NCI-H1694 treated with DMSO at 0.1 percent for 48 hours (cell line): ENCODE measurements at regions not wholly inside any gene's neighbourhood (a gene's known extent, or its start where the extent isn't known, plus 50 kb on each side); places are given as distances from the start of the nearest gene placed in this dataset.

ENCODE experiments used
- DNase-seq: peaks from one replicate; lab custom pipeline; 2025; lab: John Stamatoyannopoulos, UW

DNA sequence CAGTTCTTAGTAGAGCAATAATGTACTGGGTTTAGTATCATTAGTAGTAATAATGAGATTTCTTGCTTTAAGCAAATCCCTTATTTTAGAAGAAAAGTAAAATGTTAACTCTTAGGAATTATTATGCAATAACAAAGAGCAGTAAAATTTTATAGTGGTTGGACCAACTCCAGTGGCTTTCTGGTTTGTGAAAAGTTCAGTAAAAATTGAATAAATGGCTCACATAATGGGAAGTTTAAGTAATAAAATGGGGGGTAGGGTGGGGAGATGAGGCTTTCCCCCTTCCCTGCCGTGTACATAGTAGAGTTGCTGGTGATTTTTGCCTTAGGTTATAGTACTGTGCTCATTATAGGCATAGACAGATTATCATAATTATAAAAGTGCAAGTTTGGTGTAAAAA is 250.5 kb upstream of the ATP2B1 start:
- DNase-seq, result no peak

DNA sequence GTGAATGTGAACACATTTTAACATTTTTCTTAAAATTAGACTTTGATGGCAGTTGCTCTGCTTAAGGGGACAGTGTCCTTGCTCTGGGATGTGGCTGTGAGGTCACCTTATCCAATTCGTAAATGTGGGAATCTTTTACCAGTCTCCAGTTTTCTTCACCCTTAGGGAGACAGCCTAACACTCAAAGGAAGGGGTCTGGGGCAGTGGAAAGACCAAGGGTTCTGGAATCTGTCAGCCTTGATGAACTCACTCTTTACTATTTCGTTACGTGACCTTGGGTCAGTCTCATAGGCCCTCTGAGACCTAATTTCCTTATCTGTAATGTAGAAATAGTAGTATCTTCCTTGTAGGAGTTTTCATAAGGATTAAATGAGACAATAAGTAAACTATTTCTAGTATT is 245.6 kb upstream of the ATP2B1 start:
- no peak for DNase-seq

DNA sequence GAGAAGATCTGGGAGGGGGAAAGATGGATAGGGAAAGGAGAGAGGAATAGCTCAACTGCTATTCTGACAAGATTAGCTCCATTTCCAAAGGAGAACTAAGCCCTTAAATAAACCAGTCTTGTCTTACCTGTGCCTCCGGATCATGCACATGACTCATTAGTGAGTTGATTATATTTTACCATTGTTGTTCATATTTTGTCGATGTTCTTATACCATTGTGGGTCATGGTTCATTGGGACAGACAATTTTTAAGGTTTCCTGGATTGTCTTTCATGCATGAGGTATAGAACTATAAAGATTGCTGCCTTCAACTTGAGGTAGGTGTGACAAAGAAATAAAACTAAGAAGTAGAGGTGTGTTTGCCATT is 243.0 kb upstream of the ATP2B1 start:
- DNase-seq, result no peak

DNA sequence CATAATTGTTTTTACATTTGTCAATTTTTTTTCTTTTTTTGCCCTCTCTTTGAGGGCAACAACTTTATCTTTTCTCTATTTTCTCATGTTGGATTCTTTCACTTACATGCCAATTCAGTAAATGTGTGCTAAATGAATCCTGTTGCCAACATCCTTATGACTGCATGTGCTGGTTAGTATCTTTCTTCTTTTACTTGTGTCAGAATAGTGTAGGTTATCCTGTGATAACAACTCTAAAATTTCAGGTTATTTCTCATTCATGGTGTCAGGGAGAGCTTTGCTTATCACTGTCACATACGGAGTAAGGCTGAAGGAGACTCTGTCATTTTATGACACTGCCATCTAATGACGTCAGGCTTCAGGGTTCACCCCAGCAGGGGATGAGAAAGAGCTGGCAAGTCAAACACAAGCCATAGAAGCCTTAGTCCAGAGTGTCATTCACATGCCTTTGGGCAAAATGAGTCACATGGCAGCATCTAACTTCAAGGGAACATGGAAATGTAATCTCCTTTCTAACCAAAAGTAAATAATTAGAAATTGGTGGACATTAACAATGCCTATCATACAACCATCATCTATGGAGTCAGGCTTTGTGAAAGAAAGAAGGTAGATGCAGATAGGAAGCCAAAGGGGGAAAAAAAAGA is 242.5 kb upstream of the ATP2B1 start:
- DNase-seq, result no peak

DNA sequence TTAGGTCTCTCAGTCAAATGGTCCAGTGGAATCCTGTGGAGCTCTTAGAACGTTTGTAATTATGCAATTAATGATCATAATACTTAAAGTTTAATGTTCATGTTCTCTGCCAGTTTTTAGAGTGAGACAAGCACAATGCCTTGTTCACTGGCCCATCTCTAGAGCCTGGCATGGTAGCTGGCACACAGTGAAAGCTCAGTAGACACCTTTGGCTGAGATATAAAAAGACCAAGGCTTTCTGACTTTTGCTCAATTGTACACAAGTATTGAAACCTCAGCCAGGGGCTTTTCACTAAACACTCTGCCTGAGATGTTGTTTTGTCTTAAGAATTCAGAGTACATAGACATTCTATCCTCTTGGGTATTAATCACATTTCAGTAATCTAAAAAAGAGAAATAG is 241.8 kb upstream of the ATP2B1 start:
- no peak for DNase-seq

DNA sequence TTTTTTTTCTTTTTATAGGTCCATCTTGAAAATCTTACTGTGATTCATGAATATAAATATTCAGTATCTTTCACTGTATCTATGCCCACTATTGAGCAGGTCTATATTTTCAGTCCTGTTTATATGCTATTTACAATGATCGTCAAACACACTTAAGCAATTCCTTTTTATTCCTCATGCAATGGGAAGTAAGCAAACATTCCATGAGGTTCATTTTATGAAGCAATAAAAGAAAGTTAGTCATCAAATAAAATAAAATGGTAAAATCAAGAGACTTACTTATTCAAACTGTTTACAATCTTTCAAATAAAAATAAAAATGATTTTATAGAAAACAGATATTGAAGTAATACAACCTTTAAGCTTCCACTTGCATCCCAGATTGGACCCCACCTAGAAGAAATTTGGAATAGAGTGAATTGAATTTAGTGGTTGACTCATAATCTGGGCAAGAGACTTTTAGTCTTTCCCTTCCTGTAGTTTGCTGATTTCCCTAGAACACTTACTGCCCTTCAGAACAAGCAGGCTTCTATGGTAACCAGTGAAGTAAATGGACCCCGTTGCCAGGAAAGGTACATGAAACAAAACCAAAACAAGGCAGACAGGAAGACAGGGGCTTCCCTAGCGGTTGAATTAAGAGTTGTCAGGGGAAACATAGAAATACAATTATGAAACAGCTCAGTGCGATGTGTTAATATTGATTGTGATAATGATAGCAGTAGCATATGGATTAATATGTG is 241.0 kb upstream of the ATP2B1 start:
- DNase-seq, result no peak

DNA sequence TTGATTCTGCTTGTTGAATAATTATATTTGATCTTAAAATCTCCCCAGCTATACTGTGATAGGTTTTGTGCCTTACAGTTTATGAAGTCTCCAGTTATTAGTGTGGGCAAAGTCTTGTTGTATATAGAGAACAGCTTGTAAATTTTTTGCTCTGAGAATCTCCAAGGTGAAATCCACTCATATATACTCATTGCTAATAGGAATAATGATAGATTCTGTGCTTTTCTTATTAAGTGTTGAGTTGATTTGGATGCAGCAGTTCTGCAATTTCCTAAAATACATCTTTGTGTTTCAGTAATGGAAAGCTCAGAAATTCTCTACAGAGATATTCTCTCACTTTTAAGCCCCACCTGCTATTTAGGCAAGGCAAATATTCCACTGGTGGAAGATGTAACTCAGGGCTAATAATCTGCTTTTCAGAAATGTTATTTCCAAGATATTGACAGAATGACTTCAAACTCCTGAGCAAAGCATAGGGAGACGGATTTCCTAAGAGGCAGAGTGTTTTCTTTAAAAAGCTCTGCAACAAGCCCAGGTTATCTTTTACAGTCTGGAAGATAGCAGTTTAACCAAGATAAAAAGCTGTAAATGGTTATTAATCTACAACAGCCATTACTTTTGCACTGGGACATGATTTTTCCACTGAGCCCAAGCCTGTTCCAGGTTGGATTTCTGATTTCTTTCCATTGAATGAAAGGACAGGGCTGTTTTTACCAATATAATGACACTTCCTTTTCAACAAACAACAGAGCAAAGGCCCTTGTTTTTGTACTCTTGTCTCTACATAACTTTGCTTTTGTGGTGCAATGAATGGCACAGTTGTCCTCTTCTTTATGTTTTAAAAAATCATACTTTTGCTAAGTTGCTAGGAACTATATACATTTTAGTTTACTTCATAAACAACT is 239.9 kb upstream of the ATP2B1 start:
- DNase-seq, result no peak

DNA sequence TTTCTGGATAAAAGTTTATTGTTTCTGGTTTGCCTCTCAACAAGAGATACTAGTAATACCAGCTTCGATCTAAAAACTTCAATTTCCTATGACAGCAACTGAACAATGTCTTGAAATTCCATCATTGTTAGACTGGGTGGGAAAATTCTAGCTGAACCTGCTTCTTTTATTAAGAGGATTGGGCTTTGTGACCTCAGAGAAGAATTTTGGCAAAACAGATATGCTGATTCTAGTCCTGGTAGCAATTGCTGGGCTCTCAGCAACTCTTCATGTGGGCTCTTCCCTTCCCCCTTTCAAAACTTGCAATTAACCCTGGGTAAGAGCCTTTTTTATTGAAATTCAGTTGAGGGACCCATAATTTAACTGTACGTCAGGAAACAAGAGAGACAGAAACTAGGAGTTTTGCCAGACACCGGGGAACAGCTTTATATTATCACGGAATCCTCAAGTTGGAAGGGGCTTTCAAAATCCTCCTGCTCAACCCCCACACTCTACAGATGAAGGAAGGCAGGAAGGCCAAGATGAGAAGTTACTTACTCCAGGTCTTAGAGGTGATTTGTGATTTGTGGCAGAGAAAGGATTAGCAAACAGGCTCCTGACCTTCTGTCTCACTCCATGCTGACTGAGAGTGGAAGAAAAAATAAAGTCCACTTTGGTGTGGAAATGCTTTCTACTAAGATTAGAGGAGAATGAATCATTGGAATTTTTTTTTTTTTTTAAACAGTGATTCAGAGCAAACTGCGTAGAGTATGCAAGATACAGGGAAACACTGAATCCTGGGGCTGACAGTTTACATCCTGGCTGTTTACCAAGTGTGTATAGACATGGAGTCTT is 239.0 kb upstream of the ATP2B1 start:
- no peak for DNase-seq

DNA sequence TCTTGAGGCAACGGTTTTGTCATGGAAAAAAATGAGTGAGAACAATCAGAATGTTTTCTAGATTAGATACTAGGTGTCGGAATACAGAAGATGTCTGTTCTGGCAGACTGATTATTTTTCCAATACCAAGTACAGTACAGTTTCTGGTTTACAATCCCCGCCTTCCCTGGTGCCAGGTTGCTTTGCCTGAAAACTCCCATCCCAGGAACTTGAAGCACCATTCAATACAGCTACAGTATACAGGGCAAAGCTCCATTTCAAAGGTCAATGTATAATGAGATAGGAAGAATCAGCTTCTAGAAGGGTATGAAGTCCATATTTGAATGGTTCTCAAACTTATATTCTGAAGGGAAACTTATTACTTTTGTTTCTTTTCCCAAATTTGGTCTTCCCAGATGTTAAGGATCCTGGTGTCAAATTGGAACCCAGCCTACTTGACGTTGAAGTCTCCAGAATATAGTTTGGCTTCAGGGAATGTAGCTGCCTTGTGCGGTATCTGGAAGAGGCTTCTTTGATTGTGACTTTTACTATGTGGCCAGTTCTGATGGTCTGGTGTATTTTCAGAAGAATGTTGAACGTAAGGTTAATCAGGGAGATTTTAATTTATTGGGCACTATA is 238.0 kb upstream of the ATP2B1 start:
- DNase-seq, result no peak

DNA sequence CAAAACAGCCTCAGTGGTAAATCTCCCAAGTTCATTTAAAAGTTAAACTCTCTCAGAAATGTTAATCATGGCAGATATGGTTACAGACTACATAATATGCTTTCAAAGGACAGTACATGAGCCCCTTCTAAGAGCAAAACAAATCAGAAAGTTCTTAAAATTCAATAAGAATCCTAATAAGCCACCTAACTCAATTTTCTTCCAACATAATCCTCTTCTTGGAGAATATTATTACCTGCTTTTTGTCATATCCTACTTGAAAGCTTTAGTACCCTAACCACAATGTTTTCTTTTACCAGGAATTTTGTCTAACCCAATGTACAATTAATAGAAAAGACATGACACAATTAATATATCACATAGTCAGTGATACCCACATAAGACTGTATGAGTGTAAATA is 236.5 kb upstream of the ATP2B1 start:
- no peak for DNase-seq

DNA sequence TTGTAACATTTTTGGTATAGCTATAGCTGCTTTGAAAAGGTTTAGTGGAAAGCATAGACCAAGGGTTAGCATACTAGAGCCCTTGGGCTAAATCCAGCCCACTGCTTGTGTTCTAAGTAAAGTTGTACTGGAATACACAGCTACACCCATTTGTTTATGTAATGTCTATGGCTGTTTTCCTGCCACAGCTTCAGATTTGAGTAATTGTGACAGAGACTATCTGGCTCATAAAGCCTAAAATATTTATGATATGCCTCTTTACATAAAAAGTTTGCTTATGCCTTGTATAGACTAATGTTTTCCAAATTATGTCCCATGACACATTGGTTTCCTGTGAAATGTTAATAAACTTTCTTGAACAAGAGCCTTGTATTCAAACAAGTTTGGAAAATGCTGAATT is 234.8 kb upstream of the ATP2B1 start:
- DNase-seq, result no peak

DNA sequence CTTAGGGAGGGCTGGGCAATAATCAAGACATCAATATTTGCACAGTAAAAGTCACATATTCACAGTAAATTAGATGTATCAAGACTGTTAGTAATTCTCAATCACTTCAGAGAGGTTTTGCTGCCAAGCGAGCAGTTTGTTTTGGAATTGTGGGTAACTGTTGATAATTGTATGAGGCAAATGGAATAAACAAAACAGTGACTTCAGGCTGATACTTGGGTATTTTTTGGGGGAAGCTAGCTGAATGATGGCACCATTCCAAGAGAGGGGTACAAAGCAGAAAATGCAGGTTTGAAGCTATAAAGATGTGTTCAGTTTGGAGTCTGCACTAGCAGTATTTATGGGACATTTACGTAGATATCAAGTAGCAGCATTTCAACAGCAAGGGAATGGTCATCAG is 232.8 kb upstream of the ATP2B1 start:
- no peak for DNase-seq

DNA sequence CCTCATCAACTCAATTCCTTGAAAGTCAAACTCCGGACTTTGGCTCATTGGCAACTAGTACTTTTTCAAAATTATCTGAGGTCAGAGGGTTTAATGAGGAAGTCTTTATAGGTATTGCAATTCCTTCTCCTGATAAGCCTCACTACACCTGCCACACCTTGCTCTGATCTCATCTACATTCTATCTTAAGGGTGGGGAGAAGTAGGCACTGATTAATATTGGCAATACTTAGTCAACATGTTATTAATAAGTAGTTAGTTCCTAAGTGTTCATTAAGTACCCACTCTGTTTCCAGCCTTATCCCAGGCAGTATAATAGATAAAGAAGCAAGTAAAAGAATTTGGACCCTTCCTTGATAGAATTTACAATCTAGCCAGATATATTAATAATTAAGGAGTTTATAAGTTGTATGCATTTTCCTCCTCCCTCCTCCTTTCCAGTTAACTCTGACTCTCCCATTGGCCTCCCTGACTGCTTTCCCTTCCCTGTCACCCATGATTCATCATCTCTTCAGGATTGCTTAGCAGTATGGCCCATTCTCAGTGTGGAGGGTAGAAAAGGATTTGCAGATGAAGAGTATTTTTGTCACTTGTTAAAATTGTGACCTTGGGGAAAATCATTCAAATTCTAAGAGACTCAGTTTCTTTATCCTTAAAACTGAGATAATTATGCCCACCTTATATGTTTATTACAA is 231.0 kb upstream of the ATP2B1 start:
- no peak for DNase-seq

DNA sequence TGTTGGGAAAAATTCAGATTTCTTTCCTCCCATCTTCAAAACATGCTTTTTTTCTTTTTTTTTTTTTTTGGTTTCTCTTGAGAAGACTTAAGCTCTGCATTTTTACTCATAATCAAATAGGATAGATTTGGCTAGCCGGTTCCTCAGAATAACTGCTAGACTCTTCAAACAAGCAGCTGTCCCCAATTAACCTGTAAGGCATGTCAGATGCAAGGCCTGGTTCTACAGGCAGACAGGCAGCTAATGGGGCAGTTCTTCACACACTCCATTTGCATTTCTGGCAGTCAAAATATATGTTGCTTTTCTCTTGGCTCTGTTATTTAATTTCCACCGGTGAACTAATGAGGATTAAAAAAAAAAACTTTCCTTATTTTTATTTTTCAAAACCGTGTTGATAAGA is 228.0 kb upstream of the ATP2B1 start:
- peak; percentile 7 for DNase-seq

DNA sequence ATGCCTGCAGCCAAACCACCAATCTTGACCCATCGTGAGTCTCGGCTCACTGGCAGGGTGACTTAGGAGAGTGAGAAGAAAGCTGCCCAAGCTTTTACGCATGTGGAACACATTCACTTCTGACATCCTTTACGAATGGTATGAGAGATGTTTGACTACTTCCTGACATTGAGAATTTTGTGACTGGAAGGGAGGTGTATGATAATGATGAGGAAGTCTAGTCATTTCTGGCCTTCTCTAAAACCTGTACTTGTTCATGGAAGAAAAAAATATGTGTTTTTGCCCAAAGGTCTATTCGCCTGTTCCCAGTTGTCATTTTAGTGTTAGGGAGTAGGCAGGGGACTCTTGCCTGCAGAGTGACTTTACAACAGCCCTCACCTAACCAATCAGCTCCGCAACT is 227.2 kb upstream of the ATP2B1 start:
- no peak for DNase-seq

DNA sequence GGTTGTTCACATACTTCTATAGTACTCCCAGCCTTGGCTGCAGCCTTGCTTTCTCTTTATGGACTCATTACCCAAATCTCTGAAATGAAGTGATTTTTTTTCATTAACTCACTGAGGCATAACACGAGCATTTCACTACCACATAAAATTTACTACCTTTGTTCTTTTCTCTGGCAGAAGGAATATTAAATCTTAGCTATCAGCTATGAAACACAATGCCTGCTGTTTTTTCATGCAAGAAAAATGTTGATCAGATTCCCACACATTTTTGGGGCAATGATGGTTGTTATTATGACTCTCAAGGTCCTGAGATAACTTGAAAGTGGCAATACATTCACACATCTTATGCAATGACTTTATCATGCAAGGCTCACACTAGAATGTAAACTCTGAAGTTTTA is 225.3 kb upstream of the ATP2B1 start:
- no peak for DNase-seq

DNA sequence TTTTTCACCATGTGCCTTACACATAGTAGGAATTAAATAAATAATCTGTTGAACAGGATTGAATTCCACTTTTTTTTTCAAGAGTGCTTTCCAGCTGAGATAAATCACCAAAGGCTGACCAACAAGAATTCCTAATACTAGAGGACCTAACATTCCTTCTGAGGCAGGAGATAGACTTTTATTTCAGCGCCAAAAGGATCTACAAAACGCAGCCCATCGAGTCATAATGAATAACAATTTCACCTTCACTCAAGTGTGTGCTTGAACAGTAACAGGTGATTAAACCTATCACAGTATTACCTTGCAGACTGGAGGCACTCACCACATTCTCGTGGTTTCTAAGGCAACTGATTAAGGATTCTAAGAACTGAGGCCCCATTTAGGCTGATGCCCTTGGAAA is 224.3 kb upstream of the ATP2B1 start:
- DNase-seq, result no peak

DNA sequence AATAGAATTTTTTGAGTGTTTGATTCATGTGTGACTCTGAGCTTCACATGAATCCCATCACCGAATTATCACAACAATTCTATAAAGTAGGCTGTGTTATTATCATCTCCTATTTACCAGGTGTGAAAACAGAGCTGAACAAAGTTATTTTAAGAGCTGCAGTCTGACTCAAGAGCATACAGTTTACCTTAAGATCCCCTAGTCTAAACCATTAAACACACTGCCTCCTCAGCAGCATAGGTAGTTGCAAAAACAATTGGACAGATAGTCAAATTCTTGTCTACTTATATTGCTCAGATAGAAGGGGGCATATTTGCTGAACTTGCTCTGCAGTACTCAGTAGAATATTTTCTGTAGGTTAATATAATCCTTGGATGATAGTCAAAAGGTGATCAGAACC is 219.8 kb upstream of the ATP2B1 start:
- DNase-seq, result no peak

DNA sequence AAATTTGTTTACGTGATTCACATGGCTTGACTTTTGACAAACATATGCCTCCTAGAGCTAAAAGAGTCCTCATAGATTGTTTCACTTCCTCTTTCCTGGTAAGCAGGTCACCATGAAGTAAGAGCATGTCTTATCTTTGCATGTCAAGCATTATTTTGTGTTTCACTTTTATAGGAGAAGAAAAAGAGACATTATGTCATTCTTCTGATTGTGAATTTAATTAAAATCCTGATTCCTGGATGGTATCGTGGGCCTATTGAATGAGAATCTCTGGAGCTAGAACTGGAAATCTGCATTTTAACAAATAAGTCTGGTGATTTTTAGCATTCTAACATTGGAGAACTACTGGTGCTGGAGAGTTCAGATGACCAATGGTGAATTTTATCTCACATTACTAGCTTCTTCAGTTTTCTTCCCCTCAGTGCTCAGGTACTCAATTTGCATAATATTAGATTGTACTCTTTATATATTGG is 218.6 kb upstream of the ATP2B1 start:
- DNase-seq, result no peak

DNA sequence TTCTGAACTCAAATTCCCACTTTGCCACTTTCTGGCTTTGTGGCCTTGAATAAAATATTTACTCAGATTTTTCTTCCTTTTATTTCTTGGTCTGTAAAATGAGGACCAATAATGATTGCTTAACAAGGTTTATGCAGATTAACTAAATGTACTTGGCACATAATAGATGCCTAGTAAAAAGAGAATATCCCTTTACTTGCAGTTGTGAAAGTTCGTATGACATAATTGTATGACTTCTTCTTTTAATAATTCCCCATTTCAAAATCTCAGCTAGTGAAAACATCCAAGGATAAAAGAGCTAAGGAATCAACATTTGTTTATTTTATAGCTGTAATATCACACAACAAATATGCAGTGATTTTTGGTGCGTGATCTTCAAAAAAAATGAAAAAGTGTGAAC is 215.6 kb upstream of the ATP2B1 start:
- DNase-seq, result no peak

DNA sequence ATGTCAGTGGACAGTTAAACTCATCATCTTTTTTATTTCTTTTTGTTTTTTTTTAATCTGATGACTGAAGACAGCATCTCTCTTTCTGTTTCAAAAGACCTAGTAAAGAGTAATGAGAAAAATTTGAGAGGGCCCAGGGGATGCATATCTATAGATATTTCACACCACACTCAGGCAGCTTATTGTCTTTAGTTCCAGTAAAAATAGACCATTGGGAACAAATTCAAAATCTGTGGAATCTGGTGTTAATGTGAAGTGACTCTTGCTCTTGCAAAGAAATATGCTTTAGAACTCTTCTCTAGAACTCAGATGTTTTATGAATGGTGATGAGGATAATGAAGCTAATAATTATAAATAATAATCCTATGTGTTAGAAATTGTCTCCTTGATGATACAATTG is 214.5 kb upstream of the ATP2B1 start:
- DNase-seq, result no peak
